ENCODE measurements at regions not wholly inside any gene's neighbourhood (a gene's known extent, or its start where the extent isn't known, plus 50 kb on each side); places are given as distances from the start of the nearest gene placed in this dataset.

DNA sequence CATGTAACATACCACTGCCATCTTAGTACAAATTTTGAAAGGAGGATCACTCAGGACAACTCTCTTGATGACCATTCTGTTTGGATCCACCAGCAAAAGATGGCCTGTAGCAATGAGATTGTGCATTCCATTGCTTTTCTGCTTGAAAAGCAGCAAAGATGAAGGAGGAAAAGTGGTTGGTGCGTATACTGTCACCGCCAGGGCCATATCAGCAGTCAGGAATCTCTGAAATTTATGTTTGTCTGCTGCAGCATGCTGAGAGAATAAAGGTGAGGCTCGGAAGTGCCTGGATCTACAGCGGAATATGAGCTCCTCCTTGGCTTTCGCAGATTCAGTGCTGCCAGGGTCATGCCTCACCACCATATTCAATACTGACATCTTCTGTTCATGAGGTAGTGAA is 144.4 kb downstream of the GPBP1 start:
- DNase-seq (ENCODE audit: low read depth, low spot score) (no peak), FAIRE-seq (no peak)
- no peak overlapping the region for H3K9ac ChIP-seq (ENCODE audit: control insufficient read depth, extremely low read depth, insufficient read depth, low read length)
- no peak overlapping the region for H3K27ac ChIP-seq (ENCODE audit: control insufficient read depth, insufficient read depth, low read length)
- no peaks in the 10 kb centered on the region for H3K79me2 ChIP-seq (ENCODE audit: control insufficient read depth, insufficient read depth, low read length)
- no peaks in the 10 kb centered on the region for H4K20me1 ChIP-seq (ENCODE audit: control insufficient read depth, extremely low read depth, insufficient read depth, low read length)
- no peak overlapping the region for H2AFZ ChIP-seq (ENCODE audit: control insufficient read depth, low read length)
- dilution Hi-C loops (cut with MboI; ENCODE audit: extremely low pct_ligation_motif_present, low sequenced_read_pairs): no loop called here
- H3K4me3 ChIP-seq (ENCODE audit: control insufficient read depth in 2 of 3, extremely low read depth in 1 of 3, insufficient read depth in 2 of 3, low read depth in 1 of 3, low read length in 3 of 3): no peak overlapping the region
- peaks cover 5% of the 10 kb centered on the region for H3K27me3 ChIP-seq (ENCODE audit: control insufficient read depth, extremely low read depth, insufficient read depth, low read length)
- no peaks in the 10 kb centered on the region for H3K9me1 ChIP-seq (ENCODE audit: control insufficient read depth, extremely low read depth, insufficient read depth, low read length)
- H3K9me3 ChIP-seq (ENCODE audit: control insufficient read depth, low read depth, low read length): no peaks in the 10 kb centered on the region
- TF ChIP-seq, protein P1, sequence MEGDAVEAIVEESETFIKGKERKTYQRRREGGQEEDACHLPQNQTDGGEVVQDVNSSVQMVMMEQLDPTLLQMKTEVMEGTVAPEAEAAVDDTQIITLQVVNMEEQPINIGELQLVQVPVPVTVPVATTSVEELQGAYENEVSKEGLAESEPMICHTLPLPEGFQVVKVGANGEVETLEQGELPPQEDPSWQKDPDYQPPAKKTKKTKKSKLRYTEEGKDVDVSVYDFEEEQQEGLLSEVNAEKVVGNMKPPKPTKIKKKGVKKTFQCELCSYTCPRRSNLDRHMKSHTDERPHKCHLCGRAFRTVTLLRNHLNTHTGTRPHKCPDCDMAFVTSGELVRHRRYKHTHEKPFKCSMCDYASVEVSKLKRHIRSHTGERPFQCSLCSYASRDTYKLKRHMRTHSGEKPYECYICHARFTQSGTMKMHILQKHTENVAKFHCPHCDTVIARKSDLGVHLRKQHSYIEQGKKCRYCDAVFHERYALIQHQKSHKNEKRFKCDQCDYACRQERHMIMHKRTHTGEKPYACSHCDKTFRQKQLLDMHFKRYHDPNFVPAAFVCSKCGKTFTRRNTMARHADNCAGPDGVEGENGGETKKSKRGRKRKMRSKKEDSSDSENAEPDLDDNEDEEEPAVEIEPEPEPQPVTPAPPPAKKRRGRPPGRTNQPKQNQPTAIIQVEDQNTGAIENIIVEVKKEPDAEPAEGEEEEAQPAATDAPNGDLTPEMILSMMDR (optimal IDR thresholded peaks at IDR 0.05 in 1 of 3, IDR thresholded peaks at IDR 0.05 in 1 of 3, conservative IDR thresholded peaks at IDR 0.05 in 1 of 3; ENCODE audit: extremely low read depth in 1 of 3, insufficient read depth in 2 of 3, low read length in 3 of 3): no peak
- TF ChIP-seq EZH2 (IDR thresholded peaks at IDR 0.05; ENCODE audit: low read length): no peak
- no peaks in the 10 kb centered on the region for H3K36me3 ChIP-seq (ENCODE audit: control insufficient read depth in 2 of 2, extremely low read depth in 1 of 2, insufficient read depth in 2 of 2, low read length in 2 of 2)
- H3K4me1 ChIP-seq (ENCODE audit: control insufficient read depth, extremely low read depth, insufficient read depth, low read length): no peaks in the 10 kb centered on the region
- no peak overlapping the region for H3K4me2 ChIP-seq (ENCODE audit: control insufficient read depth, extremely low read depth, insufficient read depth, low read depth, low read length)

DNA sequence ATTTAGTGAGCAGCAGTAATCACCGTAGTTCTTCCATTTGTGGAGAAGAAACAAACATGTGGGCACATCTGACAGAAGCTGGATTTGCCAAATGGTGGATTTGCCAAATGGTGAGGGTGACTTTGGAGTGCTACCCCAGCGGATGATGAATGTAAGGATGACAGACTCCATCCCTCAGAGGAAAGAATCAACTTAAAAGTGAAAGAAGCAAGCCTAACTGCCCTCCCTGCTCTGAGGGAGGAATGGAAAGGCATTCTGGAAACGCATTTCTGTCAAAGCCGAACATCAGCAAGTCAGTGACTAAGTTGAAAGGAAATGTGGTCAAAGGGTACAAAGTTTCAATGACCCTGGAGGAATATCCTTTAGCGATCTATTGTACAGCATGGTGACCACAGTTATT is 143.5 kb downstream of the GPBP1 start:
- dilution Hi-C loops (cut with MboI; ENCODE audit: extremely low pct_ligation_motif_present, low sequenced_read_pairs): no loop called here
- H3K27me3 ChIP-seq (ENCODE audit: control insufficient read depth, extremely low read depth, insufficient read depth, low read length): peaks cover 5% of the 10 kb centered on the region
- no peaks in the 10 kb centered on the region for H3K79me2 ChIP-seq (ENCODE audit: control insufficient read depth, insufficient read depth, low read length)
- no peaks in the 10 kb centered on the region for H3K9me3 ChIP-seq (ENCODE audit: control insufficient read depth, low read depth, low read length)
- no peak overlapping the region for H3K4me3 ChIP-seq (ENCODE audit: control insufficient read depth in 2 of 3, extremely low read depth in 1 of 3, insufficient read depth in 2 of 3, low read depth in 1 of 3, low read length in 3 of 3)
- H3K36me3 ChIP-seq (ENCODE audit: control insufficient read depth in 2 of 2, extremely low read depth in 1 of 2, insufficient read depth in 2 of 2, low read length in 2 of 2): no peaks in the 10 kb centered on the region
- H4K20me1 ChIP-seq (ENCODE audit: control insufficient read depth, extremely low read depth, insufficient read depth, low read length): no peaks in the 10 kb centered on the region
- no peak for FAIRE-seq
- H3K9ac ChIP-seq (ENCODE audit: control insufficient read depth, extremely low read depth, insufficient read depth, low read length): no peak overlapping the region
- no peaks in the 10 kb centered on the region for H3K9me1 ChIP-seq (ENCODE audit: control insufficient read depth, extremely low read depth, insufficient read depth, low read length)
- no peak overlapping the region for H3K27ac ChIP-seq (ENCODE audit: control insufficient read depth, insufficient read depth, low read length)
- H2AFZ ChIP-seq (ENCODE audit: control insufficient read depth, low read length): no peak overlapping the region
- no peaks in the 10 kb centered on the region for H3K4me1 ChIP-seq (ENCODE audit: control insufficient read depth, extremely low read depth, insufficient read depth, low read length)
- TF ChIP-seq EZH2 (IDR thresholded peaks at IDR 0.05; ENCODE audit: low read length): no peak
- TF ChIP-seq, protein P1 (optimal IDR thresholded peaks at IDR 0.05 in 1 of 3, IDR thresholded peaks at IDR 0.05 in 1 of 3, conservative IDR thresholded peaks at IDR 0.05 in 1 of 3; ENCODE audit: extremely low read depth in 1 of 3, insufficient read depth in 2 of 3, low read length in 3 of 3): no peak
- no peak for DNase-seq (ENCODE audit: low read depth, low spot score)
- H3K4me2 ChIP-seq (ENCODE audit: control insufficient read depth, extremely low read depth, insufficient read depth, low read depth, low read length): no peak overlapping the region

Data from keratinocyte (primary cell).